AG09319 (cell line): ENCODE measurements at regions not wholly inside any gene's neighbourhood (a gene's known extent, or its start where the extent isn't known, plus 50 kb on each side); places are given as distances from the start of the nearest gene placed in this dataset.

Experiments used
- DNase-seq: peaks from one replicate; pipeline ENCODE4 v3.0.0-alpha.2; 2010; ENCODE audit warnings: low read depth; ENCODE audit errors: extremely low read depth
- TF ChIP-seq, protein P1 (sequence below): IDR thresholded peaks from 2 replicates; pipeline ENCODE4 v1.5.1; 2011; ENCODE audit warnings: low read depth, mild to moderate bottlenecking, inconsistent platforms, low read length, moderate library complexity

DNA sequence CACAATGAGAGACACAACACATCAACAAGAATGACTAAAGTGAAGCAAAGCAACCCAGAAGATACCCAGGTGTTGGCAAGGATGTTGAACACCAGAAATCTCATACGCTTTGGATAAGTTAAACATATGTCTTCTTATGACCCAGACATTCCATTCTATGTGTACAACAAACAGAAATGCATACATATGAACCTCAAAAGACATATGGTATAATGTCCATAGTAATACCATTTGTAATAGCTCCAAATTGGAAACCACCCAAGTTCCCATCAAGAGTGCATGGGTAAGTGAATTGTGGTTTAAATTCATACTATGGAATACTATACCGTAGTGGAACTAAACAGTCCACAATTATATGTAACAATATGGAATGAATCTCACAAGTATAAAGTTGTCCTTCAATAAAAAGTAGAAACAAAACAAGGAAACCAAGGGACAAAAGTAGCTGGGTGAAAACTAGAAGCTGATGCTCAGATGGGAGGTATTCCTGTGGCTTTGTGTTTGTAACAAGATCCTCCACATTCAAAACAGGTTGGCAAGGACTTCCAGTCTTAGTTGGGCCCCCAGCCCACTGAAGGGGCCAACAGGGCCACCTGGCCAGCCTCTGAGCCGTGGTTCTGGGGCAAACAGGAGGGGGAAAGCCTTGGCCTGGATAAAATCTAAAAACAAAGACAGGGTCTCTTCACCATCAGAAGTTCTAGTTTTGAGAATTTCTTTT lies 171.8 kb upstream of the PITX1 start:
- TF ChIP-seq, protein P1, sequence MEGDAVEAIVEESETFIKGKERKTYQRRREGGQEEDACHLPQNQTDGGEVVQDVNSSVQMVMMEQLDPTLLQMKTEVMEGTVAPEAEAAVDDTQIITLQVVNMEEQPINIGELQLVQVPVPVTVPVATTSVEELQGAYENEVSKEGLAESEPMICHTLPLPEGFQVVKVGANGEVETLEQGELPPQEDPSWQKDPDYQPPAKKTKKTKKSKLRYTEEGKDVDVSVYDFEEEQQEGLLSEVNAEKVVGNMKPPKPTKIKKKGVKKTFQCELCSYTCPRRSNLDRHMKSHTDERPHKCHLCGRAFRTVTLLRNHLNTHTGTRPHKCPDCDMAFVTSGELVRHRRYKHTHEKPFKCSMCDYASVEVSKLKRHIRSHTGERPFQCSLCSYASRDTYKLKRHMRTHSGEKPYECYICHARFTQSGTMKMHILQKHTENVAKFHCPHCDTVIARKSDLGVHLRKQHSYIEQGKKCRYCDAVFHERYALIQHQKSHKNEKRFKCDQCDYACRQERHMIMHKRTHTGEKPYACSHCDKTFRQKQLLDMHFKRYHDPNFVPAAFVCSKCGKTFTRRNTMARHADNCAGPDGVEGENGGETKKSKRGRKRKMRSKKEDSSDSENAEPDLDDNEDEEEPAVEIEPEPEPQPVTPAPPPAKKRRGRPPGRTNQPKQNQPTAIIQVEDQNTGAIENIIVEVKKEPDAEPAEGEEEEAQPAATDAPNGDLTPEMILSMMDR: no peak
- DNase-seq: no peak

DNA sequence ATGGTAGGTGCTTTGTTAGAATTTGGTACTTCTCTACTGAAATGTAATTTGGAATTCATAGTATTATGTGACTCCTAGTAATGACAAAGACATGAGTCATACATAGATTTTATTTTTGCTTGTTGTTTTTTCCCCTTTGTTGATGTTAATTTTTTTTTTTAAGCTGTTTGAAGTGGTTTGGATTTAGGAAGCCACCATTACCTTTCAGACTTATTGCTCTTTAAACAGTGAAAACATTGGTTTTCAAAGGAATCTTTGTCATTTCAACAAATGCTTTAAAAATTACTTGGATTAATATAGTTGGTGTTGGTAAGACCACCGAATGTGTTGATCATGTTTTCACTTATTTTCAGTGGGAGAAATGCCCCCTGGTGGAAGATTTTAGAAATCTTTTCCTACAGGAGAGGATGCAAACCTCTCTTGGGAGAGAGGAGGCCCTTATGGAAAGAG lies 170.1 kb upstream of the PITX1 start:
- TF ChIP-seq, protein P1: peak; percentile 31
- no peak for DNase-seq

DNA sequence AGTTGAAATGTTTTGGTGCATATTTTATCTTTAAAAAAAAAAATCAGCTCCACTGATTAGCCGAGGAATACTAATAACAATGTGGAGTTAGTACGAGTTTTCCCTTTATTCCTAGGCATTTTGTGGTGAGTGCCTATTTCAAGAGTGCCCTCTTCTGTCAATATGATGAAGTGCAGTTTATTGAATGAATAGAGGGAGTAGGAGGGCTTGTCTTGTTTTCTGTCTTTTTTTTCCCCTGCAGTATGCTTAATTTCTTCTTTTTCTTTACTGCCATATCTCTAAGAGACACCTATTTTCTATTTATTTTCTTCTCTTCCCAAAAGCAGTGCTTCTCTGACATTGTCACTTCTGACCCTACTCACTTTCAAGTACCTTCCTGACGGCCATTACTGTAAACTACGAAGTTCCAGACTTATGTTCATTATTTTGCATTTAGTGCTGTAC lies 169.6 kb upstream of the PITX1 start:
- TF ChIP-seq, protein P1: peak; percentile 45
- no peak for DNase-seq

DNA sequence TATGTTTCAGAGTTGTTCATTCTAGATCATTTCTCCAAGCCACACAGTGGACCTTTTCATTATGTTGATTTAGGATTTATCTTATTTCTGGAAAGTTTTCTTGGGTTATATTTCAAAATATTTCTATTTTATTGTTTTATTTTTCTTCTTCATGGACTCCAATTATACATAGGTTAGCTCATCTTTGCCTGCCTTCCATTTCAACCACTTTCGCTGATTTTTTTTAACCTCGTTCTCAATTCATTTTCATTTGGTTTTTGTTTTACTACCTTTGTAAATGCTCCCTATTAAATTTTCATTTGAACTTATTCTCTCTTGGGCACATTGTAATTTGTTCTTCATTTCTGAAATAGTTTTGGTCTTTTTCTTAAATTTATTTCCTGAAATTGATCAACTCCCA lies 169.0 kb upstream of the PITX1 start:
- DNase-seq: no peak
- TF ChIP-seq, protein P1: no peak

DNA sequence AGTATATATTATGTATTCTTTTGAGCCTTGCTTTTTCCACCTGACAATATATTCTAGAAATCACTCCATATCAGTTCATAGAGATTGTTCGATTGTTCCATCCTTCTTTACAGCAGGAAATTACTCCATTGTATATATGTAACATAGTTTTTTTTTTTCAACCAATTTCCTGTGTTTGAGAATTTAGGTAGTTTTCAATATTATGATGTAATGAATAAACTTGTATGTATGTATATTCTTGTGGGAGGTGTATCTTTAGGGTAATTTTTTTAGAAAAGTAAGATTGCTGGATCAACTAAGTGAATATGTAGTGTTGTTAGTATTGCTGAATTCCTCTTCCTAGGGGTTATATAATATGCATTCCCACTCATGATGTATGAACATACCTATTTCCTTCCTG lies 165.9 kb upstream of the PITX1 start:
- no peak for DNase-seq
- TF ChIP-seq, protein P1: no peak

DNA sequence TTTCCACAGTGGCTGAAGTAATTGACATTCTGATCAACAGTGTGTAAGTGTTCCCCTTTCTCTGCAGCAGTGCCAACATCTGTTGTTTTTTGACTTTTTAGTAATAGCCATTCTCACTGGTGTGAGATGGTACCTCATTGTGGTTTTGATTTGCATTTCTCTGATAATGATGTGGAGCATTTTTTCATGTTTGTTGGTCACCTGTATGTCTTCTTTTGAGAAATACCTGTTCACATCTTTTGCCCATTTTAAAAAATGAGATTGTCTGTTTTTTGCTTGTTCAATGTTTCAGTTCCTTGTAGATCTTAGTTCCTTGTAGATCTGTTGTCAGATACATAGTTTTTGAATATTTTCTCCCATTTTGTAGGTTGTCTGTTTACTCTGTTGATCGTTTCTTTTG lies 162.5 kb upstream of the PITX1 start:
- no peak for DNase-seq
- TF ChIP-seq, protein P1: no peak

DNA sequence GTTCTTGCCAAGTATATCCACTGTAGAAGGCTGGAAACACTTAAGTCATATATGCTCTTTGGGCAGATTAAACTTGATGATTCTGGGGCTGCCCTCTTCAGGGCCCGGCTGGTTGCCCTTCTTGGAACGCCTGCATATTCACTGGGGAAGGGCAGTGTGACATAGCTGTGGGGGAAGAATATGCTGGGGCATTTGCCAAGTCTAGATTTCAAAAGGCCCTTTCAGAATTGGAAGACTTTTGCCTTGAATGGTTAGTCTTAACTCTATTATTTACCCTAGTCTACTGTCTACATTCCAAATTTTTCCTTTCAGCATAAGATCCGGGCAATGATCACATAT lies 161.2 kb upstream of the PITX1 start:
- TF ChIP-seq, protein P1: no peak
- DNase-seq: no peak
